ENCODE measurements at regions not wholly inside any gene's neighbourhood (a gene's known extent, or its start where the extent isn't known, plus 50 kb on each side); places are given as distances from the start of the nearest gene placed in this dataset.

DNA sequence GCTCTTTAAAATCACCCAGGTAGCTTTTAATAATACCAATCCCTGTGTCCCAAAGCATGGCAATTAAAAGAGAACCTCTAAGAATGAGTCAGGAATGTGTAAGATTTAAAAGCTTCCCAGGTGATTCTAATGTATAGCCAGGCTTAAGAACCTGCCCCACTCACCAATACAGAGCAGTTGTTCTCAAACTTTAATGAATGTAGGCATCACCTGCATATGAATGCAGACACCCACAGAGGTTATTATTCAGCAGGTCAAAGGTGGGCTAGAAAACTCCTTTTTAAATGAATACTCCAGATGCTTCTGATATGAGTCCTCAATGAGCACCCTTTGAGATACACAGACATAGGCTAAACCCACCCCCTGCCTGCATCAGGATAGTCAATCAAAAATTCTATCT, 298.1 kb upstream of the KCNMB2 start:
- DNase-seq: no peak

DNA sequence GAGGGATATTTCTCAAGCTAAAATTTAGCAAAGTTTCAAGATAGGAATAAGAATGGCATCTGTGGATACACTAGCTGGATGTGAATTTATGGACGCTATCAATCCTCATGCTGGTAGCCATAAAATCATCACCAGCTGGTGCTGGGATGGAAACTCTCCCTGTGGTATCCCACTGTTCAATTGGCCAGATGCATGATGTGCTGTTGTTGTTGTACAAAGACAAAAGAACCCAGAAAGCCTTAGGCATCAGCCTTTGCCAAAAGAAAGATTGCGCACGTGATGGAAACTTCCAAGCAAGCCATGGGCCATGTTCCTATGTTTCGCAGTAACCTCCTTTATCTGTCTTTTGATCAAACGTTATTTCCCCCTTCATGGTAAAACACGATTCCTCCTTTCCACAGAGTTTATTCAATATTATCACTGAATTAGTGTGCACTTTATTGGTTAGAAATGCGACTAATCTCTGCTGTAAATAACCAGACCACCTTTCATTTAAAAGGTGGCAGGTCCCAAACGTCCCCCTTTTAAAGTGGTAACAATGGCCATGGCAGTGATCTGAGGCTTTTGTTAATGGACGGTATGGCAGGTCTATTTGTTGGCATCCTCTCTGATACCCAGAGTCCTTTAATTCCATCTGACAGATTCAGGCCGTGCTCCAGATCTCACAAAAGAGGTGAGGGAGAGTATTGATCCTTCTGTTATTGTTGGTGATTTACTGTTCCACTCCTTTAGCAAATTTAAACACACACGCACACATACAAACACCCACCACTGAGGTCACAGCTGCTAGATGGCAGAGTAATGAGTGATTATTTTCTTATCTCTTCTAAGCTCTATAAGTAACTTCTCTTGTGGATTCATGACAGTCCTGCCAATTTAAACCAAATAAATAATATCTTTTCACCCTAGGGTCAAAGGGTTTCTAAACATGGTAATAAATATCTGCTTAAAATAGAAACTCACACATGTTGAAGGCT, 291.2 kb upstream of the KCNMB2 start:
- DNase-seq: no peak

DNA sequence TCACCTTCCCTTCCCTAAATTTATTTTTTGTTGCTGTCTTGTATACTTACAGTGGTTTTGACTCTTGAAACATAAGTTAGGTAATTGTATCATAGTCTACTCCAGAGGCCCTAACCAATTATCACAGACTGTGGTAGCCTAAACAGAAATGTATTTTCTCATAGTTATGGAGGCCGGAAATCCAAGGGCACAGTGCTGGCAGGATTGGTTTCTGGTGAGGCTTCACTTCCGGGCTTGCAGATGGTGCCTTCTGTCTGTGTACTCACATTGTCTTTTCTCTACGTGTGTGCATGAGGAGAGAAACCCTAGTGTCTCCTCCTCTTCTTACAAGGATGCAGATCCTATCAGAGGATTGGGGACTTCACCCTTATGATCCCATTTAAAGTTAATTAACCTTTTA, 290.2 kb upstream of the KCNMB2 start:
- no peak for DNase-seq

DNA sequence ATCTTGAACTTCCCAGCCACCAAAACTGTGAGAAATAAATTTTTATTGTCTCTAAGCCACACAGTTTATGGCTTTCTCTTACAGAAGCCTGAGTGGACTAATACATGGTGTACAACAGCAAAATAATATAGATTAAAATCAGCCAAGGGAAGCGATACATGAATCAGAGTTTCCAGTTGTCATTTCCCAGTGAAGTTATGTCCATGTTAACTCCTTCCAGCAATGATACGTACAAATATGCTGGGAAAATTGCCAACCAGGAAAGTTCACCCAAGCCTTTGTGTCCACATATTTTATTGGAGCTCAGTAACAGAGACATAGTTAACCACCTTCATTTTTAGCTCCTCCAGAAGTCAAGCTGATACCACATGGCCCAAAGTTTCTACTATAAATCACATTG, 280.9 kb upstream of the KCNMB2 start:
- DNase-seq: no peak

DNA sequence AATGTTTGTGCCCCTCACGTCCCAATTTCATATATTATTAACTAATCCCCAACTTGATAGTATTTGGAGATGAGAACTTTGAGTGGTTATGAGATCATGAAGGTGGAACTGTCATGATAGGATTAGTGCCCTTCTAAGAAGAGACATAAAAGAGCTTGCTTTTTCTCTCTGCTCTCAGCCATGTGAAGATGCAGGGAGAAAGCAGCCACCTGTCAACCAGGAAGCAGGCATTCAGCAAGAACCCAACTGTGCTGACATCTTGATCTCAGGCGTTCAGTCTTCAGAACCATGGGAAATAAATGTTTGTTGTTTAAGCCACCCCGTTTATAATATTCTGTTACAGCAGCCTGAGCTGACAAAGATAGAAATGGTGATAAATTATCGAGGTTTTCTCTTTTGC, 278.7 kb upstream of the KCNMB2 start:
- DNase-seq: no peak

DNA sequence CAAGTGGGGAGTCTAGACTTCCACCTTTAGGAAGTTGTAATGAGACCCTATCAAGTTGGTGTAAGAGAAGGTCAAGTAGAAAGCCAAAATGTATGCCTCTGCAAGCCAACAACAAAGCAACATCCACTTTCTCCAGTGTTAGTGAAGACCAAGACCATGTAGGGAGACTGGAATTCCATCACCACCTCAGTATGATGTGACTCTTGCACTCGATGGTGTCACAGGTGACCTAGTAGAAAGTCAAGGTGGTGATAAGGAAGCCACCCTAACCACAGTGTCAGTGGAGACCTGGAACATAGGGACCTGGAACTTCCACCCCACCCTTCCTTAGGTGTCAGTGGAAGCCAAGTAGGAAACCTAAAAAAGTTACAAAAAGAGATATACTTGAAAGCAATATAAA, 278.1 kb upstream of the KCNMB2 start:
- DNase-seq: no peak

DNA sequence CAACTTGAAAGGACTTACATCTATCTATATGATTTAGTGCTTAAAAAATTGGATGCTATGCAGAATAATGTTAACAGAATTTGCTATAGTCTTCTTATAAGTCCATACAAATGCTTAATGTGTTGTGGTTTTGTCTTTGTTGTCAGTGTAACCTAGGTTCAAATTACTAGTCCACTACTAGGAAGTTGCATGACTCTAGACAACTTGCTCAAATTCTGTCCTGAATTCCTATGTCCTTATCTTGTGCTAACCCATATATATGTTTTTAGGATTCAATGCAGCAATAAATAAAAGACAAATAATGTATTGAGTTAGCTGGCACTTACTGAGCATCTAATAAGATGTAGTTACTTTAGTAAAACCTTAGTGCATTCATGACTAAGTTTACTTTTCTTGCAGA, 276.5 kb upstream of the KCNMB2 start:
- no peak for DNase-seq

DNA sequence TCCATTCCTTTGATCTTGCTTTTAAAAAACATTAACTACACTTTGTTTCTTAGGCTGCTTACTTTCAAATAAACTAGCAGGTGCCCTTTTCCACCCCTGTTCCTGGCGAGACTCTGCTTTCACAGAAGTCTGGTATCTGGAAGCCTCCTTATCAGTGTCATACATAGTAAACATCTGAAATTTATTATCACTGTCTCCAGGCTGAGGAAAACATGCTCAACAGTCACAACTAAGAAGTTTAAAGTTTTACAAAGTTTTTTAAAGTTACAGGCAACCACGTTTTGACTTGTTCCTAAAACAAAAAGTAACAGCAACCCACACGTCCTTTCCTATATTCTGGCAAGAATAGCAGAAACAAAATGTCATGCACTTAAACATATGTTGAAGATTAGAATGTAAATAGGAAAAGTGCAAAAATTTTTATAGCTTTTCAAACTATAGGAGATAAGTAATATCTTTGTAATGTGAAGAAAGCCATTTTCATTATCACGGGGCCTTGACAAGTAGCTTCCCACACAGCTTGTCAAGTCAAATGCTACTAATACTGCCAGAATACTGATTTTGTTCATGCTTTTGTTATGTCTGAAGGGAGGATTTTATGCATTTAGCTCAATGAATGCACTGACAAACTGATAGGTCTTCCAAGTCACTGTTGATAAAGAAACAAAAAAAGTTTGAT, 275.2 kb upstream of the KCNMB2 start:
- DNase-seq: no peak

DNA sequence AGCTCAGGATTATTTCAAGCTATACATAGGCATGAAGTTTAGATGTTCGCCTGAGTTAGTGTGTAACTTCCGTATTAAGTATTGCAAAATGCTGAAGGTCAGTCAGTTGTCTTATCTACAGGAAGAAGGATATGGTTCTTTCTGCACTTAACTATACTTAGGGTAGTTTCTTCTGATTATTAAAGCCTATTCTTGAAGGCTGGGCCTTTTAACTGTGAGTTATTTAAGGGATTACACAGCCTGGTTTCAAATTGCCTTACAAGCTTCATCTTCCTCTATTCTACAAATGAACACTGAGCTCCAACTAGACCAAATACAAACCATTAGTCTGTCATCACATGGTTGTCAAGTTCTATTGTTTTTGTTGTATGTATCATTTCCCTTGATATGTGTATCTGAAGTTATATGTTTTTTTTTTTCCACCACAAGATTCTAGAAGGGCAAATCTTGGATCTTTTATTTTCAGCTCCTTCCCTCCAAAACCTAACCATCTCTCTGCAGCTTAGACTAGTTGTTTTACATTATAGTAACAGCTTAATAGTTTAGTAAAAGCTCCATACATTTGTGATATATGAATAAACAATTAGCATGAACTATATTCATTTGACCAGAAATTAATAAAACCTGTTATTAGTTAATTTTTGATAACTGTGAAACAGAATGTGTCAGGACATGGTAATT, 272.9 kb upstream of the KCNMB2 start:
- DNase-seq: no peak

DNA sequence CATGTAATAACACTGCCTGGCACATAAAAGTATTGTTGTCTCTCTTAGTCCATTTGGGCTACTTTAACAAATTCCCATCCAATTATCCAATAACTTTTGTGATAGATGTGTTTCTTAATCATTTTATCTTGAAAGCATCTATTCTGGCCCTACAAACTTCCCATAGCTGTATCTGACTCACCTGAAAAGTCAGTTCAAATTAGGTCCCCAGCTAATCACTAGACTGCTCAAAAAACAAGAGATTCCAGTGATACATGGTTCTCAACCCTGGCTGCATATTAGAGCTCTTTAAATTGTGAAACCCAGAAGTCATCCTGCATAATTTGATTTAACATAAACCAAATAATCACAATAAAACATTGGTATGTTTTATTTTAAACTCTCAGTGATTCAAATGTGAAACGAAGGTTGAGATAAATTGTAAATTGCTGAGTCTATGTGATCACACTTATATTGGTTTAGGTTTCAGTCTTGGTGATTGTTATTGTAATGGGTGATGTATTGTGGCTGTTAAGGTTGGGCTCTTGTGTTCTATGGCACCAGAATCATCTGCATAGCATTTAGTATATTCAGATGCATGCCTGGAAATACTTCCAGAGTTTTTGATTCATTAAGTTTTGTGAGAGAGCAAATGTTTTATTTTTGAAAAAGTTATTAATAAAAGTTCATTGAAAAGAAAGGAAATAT, 268.9 kb upstream of the KCNMB2 start:
- no peak for DNase-seq

DNA sequence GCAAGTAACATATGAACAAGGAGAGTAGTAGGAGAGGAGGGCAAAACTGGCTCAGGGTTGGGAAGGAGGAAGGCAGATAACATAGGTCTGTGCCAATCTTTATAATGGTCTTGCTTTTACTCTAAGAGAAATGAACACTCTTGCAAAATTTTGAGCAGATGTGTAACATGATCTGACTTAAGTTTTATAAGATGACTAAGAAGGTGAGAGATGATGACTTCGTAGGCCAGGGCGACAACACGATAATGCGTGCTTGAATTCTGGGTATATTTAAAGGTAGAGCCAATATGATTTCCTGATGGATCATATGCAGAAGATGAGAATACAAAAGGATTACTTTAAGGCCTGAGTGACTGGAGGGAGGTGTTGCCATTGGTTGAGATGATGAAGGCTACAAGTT, 265.4 kb upstream of the KCNMB2 start:
- no peak for DNase-seq

DNA sequence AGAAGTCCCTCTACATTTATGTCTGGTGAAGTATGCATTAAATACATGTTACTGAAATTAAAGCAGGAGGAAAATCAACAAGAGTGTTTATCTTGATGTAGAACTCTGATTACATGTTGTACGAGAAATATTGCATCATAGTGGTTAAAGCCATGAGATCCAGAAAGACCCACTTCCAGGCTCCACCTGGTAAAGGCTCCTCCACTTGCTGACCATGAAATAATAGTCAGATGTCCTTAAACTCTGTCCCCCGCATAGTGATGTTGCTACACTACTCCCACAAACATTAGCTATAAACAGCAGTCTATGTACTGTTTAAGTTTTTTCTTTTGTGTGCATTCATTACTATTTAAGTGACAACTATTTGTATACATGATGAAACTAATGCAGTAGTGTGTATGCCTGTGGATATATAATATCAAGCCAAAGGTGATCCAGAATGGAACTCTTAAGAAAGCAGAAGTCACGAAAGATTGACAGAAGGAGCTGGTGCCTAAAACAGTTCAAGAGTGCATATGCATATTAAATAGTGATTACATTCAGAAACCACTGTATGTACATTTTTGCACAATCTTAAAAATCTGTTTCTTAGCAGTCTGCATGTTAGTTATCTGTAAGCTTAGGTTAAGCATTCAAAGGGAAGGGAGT, 264.4 kb upstream of the KCNMB2 start:
- DNase-seq: no peak

DNA sequence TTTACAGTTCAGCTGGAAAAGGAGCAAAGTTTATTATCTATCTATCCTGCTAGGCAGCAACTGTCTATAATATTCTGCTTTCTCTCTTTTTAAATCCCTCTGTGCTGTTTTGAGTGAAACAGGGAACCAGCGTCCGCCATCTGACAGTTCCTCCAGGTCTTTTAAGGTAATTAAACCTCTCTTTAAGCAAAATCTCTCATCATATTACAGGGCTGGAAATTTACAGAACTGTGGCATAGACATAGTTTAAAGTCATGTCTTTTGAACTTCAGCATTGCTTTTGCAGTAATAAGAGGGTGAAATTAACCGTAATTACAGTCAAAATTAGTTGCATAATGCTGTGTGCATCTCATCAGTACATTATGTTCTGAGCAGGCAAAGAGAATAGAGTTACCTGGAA, 263.4 kb upstream of the KCNMB2 start:
- no peak for DNase-seq

DNA sequence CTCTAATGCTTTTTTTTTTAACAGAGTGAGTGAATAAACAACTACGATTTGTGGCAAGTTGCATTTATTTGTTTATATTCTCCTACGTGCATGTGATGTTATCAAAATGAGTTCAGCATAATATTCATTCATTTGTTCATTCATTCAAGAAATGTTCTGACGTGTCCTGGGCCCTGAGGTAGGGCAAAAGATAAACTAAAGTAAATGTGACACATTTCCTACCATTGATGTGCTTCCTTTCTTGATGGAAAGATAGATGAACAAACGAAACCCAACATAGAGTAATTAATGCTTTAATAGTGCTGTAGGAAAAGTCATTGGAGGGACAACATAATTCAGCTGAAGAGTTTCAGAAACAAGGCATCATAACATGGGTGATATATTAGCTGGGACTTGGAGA, 261.5 kb upstream of the KCNMB2 start:
- no peak for DNase-seq

DNA sequence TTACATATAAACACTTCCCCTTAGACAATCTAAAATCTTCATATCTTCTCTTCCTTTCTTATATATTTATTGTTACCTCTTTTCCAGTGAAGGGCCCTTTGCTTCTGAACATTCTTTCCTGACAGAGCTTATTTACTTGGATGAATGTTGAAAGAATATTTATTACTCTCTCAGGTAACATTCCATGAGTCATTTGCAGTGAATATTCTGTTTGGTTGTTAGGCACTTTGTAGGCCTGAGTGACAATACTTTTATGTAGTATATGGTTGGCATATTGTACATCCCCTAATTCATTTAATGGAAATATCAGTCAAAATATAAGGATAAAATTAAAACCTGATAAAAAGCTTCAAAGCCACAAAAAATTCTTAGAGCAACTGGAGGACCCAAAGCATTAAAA, 260.9 kb upstream of the KCNMB2 start:
- DNase-seq: no peak

DNA sequence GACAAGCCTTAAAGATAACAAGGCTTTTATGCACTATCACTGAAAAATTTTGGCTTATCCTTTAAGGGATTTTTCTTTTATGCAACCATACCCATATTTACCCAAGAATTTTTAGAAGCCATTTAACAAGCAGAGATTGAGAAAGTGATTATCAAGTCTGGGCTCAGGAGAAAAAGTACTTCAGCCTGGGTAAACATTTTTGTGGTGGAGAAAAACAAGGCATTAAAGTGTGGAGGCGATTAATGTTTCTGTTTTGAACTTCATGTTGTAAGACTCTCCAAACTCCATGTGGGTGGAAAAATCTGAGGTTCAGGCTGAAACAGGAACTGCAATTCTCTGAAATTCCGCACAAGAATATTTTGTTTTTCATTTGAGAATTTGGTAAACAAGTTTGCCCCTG, 260.4 kb upstream of the KCNMB2 start:
- no peak for DNase-seq

DNA sequence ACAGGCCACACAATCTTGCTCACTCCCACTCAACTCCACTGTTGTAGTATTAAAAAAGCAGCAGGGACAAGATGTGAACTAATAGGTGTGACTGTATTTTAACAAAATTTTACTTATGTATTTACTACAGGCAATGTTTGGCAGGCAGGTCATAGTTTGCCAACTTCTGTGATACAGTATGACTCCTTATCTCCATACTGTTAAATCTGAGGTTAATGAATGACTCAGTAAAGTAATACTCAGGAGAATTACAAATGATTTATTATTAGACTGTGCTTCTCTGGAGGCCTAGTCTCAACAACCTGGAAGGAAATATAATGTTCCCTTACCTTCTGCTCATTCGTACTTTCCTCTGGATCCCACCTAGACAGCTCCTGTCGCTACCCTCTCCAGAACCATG, 258.6 kb upstream of the KCNMB2 start:
- DNase-seq: no peak

DNA sequence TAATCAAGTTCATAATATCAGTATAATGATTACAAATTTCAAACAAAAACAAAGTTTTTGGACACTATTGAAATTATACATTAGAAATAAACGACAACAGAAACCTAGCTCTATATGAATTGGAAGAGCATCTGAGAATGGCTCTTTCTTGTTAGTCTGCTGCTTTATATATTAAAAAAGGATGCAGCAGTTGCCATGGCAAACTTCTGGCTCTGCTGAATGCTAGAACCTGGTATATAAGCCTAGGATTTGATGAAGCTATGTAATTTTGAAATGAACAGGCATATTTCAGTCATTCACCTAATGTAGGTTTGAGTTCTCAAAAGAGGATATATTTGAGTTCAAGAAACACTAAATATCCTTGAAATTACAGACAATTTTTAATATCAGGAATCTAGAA, 252.7 kb upstream of the KCNMB2 start:
- no peak for DNase-seq

DNA sequence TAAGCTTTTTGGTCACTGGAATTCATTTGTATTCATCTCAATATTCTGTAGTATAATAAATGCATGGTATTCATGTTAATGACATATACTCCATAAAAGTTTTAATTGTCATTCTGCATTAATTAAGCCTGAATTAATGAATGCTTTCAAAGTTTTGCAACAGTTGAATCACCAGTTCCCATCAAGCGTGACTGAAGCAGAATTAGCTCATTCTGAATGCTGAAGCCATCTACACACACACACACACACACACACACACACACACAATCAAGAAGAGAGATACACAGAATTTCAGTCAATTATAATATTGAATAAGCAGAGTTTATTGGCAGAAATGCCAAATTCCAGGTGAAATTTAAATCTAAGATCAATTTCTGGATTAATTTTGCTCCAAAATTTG, 252.1 kb upstream of the KCNMB2 start:
- DNase-seq: no peak

DNA sequence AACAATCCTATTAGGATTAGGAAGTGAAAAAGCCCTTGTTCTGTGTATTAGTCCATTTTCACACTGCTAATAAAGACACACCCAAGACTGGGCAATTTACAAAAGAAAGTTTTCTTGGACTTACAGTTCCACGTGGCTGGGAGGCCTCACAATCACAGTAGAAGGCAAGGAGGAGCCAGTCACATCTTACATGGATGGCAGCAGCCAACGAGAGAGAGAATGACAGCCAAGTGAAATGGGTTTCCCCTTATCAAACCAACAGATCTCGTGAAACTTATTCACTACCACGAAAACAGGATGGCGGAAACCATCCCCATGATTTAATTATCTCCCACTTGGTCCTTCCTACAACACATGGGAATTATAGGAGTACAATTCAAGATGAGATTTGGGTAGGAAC, 248.2 kb upstream of the KCNMB2 start:
- no peak for DNase-seq

DNA sequence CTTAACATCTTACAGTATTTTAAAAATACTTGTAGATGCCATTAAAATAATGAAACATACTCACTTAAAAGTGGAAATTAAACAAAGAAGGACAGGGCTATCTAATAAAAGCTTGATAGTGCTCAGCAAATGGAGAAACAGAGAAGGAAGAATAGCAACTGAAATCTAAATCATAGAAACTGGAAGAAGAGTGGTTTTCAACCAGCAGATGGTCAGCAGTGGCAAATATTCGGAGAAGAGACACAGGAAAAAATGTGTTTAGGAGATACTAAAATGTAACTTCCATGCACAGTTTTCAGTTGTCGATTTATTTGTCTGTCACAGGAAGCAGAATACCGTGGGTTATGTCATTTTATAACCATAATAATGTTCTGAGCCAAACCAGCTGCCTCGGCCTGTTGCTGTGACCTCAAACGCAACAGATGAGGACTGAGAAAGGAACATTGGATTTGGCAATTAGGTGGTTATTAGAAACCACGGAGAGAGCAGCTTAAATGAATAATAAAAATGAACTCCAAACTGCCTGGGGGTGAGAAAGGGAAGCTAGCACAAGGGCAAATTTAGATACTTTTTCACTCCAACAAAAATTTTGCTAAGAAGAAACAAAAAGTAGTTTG, 246.6 kb upstream of the KCNMB2 start:
- DNase-seq: no peak
